HG03439 (cell line): ENCODE measurements at regions not wholly inside any gene's neighbourhood (a gene's known extent, or its start where the extent isn't known, plus 50 kb on each side); places are given as distances from the start of the nearest gene placed in this dataset.

ENCODE experiments used
- ATAC-seq: cut with Tn5 transposase; IDR thresholded peaks from one replicate; pipeline ENCODE4 v1.9.1; 2021; ENCODE audit warnings: mild to moderate bottlenecking, moderate library complexity; ENCODE audit not compliant: unreplicated experiment

- no peak for ATAC-seq
These were observed 205.1 kb upstream of the RGMB start for GRCh38 chr5:98568336-98568735.

GRCh38 chr5:98569288-98569687 lies 204.2 kb upstream of the RGMB start:
- ATAC-seq: no peak

- no peak for ATAC-seq
These were observed 203.5 kb upstream of the RGMB start for GRCh38 chr5:98570010-98570409.

GRCh38 chr5:98570661-98571191 lies 202.7 kb upstream of the RGMB start:
- no peak for ATAC-seq

GRCh38 chr5:98573834-98574320 lies 199.6 kb upstream of the RGMB start:
- ATAC-seq: no peak

GRCh38 chr5:98576275-98576674 lies 197.2 kb upstream of the RGMB start:
- no peak for ATAC-seq

GRCh38 chr5:98578438-98578837 lies 195.0 kb upstream of the RGMB start:
- ATAC-seq: no peak

- ATAC-seq: no peak
These were observed 192.1 kb upstream of the RGMB start for GRCh38 chr5:98581112-98581997.

- no peak for ATAC-seq
These were observed 189.9 kb upstream of the RGMB start for GRCh38 chr5:98583586-98583985.

- ATAC-seq: no peak
These were observed 187.7 kb upstream of the RGMB start for GRCh38 chr5:98585661-98586310.

- ATAC-seq: no peak
These were observed 186.9 kb upstream of the RGMB start for GRCh38 chr5:98586581-98586980.

GRCh38 chr5:98587166-98587565 lies 186.3 kb upstream of the RGMB start:
- ATAC-seq: no peak

GRCh38 chr5:98588215-98588614 lies 185.2 kb upstream of the RGMB start:
- ATAC-seq: no peak

GRCh38 chr5:98593418-98593817 lies 180.0 kb upstream of the RGMB start:
- ATAC-seq: no peak

GRCh38 chr5:98594098-98594497 lies 179.4 kb upstream of the RGMB start:
- ATAC-seq: no peak

GRCh38 chr5:98599016-98599415 lies 174.4 kb upstream of the RGMB start:
- no peak for ATAC-seq

GRCh38 chr5:98602534-98603112 lies 170.8 kb upstream of the RGMB start:
- peak; percentile 45 for ATAC-seq

- no peak for ATAC-seq
These were observed 170.0 kb upstream of the RGMB start for GRCh38 chr5:98603456-98603855.

- ATAC-seq: no peak
These were observed 169.2 kb upstream of the RGMB start for GRCh38 chr5:98604301-98604700.

GRCh38 chr5:98604721-98605425 lies 168.6 kb upstream of the RGMB start:
- ATAC-seq: no peak

GRCh38 chr5:98605426-98605825 lies 168.0 kb upstream of the RGMB start:
- ATAC-seq: no peak
